ENCODE measurements at regions not wholly inside any gene's neighbourhood (a gene's known extent, or its start where the extent isn't known, plus 50 kb on each side); places are given as distances from the start of the nearest gene placed in this dataset.

- no peaks in the 10 kb centered on the region for H3K9me3 Mint-ChIP-seq
- no peak for TF ChIP-seq GTF2I (CRISPR knock-in tag; conservative IDR thresholded peaks at IDR 0.05)
- TF ChIP-seq ZNF317 (CRISPR knock-in tag; IDR thresholded peaks at IDR 0.05; ENCODE audit: borderline replicate concordance, low read depth) = no peak
- TF ChIP-seq NFATC4 (CRISPR knock-in tag; IDR thresholded peaks at IDR 0.05) = no peak
- TF ChIP-seq, protein P1, sequence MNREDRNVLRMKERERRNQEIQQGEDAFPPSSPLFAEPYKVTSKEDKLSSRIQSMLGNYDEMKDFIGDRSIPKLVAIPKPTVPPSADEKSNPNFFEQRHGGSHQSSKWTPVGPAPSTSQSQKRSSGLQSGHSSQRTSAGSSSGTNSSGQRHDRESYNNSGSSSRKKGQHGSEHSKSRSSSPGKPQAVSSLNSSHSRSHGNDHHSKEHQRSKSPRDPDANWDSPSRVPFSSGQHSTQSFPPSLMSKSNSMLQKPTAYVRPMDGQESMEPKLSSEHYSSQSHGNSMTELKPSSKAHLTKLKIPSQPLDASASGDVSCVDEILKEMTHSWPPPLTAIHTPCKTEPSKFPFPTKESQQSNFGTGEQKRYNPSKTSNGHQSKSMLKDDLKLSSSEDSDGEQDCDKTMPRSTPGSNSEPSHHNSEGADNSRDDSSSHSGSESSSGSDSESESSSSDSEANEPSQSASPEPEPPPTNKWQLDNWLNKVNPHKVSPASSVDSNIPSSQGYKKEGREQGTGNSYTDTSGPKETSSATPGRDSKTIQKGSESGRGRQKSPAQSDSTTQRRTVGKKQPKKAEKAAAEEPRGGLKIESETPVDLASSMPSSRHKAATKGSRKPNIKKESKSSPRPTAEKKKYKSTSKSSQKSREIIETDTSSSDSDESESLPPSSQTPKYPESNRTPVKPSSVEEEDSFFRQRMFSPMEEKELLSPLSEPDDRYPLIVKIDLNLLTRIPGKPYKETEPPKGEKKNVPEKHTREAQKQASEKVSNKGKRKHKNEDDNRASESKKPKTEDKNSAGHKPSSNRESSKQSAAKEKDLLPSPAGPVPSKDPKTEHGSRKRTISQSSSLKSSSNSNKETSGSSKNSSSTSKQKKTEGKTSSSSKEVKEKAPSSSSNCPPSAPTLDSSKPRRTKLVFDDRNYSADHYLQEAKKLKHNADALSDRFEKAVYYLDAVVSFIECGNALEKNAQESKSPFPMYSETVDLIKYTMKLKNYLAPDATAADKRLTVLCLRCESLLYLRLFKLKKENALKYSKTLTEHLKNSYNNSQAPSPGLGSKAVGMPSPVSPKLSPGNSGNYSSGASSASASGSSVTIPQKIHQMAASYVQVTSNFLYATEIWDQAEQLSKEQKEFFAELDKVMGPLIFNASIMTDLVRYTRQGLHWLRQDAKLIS (CRISPR knock-in tag; IDR thresholded peaks at IDR 0.05; ENCODE audit: borderline replicate concordance) = no peak
- no peak for TF ChIP-seq CDX4 (CRISPR knock-in tag; IDR thresholded peaks at IDR 0.05; ENCODE audit: borderline replicate concordance)
- TF ChIP-seq NFE2L1 (CRISPR knock-in tag; IDR thresholded peaks at IDR 0.05) = no peak
- TF ChIP-seq, protein P2, sequence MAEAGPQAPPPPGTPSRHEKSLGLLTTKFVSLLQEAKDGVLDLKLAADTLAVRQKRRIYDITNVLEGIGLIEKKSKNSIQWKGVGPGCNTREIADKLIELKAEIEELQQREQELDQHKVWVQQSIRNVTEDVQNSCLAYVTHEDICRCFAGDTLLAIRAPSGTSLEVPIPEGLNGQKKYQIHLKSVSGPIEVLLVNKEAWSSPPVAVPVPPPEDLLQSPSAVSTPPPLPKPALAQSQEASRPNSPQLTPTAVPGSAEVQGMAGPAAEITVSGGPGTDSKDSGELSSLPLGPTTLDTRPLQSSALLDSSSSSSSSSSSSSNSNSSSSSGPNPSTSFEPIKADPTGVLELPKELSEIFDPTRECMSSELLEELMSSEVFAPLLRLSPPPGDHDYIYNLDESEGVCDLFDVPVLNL (CRISPR knock-in tag; IDR thresholded peaks at IDR 0.05; ENCODE audit: borderline replicate concordance, low read depth) = no peak
- TF ChIP-seq, protein P3, sequence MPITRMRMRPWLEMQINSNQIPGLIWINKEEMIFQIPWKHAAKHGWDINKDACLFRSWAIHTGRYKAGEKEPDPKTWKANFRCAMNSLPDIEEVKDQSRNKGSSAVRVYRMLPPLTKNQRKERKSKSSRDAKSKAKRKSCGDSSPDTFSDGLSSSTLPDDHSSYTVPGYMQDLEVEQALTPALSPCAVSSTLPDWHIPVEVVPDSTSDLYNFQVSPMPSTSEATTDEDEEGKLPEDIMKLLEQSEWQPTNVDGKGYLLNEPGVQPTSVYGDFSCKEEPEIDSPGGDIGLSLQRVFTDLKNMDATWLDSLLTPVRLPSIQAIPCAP (CRISPR knock-in tag; IDR thresholded peaks at IDR 0.05) = no peak
- no peak for DNase-seq (ENCODE audit: low spot score)
- H3K36me3 Mint-ChIP-seq = no peaks in the 10 kb centered on the region
- no peak overlapping the region for H3K4me3 Mint-ChIP-seq
- CTCF ChIA-PET = no interaction called here
- H3K27ac Mint-ChIP-seq = no peak overlapping the region
- ATAC-seq = no peak
- H3K4me1 Mint-ChIP-seq = no peaks in the 10 kb centered on the region
- POLR2A ChIA-PET = no interaction called here
- no peaks in the 10 kb centered on the region for H3K27me3 Mint-ChIP-seq (ENCODE audit: low read depth)
Observed at GRCh38 chr5:127133071-127133470, 59.8 kb upstream of the C5orf63 start.

GRCh38 chr5:127136908-127137307, 63.6 kb upstream of the C5orf63 start:
- TF ChIP-seq SMAD3 (CRISPR knock-in tag; IDR thresholded peaks at IDR 0.05; ENCODE audit: borderline replicate concordance) (no peak), ZNF317 (CRISPR knock-in tag; IDR thresholded peaks at IDR 0.05; ENCODE audit: borderline replicate concordance, low read depth) (no peak), TCF7 (CRISPR knock-in tag; IDR thresholded peaks at IDR 0.05; ENCODE audit: low read depth) (no peak), ZNF532 (CRISPR knock-in tag; IDR thresholded peaks at IDR 0.05; ENCODE audit: borderline replicate concordance) (no peak), ZNF219 (CRISPR knock-in tag; IDR thresholded peaks at IDR 0.05; ENCODE audit: borderline replicate concordance) (no peak), ZBTB43 (CRISPR knock-in tag; IDR thresholded peaks at IDR 0.05) (no peak), FOXJ3 (CRISPR knock-in tag; IDR thresholded peaks at IDR 0.05; ENCODE audit: borderline replicate concordance) (no peak), HMGA2 (CRISPR knock-in tag; IDR thresholded peaks at IDR 0.05) (no peak), ETV6 (CRISPR knock-in tag; IDR thresholded peaks at IDR 0.05) (no peak), FOXK1 (CRISPR knock-in tag; IDR thresholded peaks at IDR 0.05) (no peak)
- TF ChIP-seq, protein P4, sequence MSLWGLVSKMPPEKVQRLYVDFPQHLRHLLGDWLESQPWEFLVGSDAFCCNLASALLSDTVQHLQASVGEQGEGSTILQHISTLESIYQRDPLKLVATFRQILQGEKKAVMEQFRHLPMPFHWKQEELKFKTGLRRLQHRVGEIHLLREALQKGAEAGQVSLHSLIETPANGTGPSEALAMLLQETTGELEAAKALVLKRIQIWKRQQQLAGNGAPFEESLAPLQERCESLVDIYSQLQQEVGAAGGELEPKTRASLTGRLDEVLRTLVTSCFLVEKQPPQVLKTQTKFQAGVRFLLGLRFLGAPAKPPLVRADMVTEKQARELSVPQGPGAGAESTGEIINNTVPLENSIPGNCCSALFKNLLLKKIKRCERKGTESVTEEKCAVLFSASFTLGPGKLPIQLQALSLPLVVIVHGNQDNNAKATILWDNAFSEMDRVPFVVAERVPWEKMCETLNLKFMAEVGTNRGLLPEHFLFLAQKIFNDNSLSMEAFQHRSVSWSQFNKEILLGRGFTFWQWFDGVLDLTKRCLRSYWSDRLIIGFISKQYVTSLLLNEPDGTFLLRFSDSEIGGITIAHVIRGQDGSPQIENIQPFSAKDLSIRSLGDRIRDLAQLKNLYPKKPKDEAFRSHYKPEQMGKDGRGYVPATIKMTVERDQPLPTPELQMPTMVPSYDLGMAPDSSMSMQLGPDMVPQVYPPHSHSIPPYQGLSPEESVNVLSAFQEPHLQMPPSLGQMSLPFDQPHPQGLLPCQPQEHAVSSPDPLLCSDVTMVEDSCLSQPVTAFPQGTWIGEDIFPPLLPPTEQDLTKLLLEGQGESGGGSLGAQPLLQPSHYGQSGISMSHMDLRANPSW (CRISPR knock-in tag; conservative IDR thresholded peaks at IDR 0.05; ENCODE audit: low read depth) = no peak
- Mint-ChIP-seq H3K4me1 (no peaks in the 10 kb centered on the region), H3K27ac (no peak overlapping the region), H3K36me3 (no peaks in the 10 kb centered on the region), H3K27me3 (ENCODE audit: low read depth) (no peaks in the 10 kb centered on the region), H3K4me3 (no peak overlapping the region), H3K9me3 (no peaks in the 10 kb centered on the region)
- DNase-seq (ENCODE audit: low spot score) (no peak), ATAC-seq (no peak)
- ChIA-PET POLR2A (no interaction called here), CTCF (no interaction called here)

Data from WTC11 (cell line).